Calu3 (cell line): ENCODE measurements at regions not wholly inside any gene's neighbourhood (a gene's known extent, or its start where the extent isn't known, plus 50 kb on each side); places are given as distances from the start of the nearest gene placed in this dataset.

Experiments
- BruUV-seq: library from RNA; stranded (reverse); fragments of 400-500 nt; replicated peaks from 2 replicates; lab custom pipeline; 2021; lab: Mats Ljungman, UMichigan
- CTCF ChIA-PET: fragments of 300-600 bp; sonication (Branson Sonifier 250); formaldehyde crosslinking; loops from one replicate; lab custom pipeline; 2022; ENCODE audit warnings: antibody characterized with exemption; lab: Charles Lee
- DNase-seq: peaks from one replicate; pipeline ENCODE4 v3.0.0; 2022
- H3K27ac Mint-ChIP-seq: one replicate; pipeline ENCODE4 v1.8.0; 2022; ENCODE audit warnings: mixed read lengths; ENCODE audit not compliant: unreplicated experiment
- H3K27me3 Mint-ChIP-seq: one replicate; pipeline ENCODE4 v1.8.0; 2022; ENCODE audit warnings: mixed read lengths; ENCODE audit not compliant: unreplicated experiment
- H3K36me3 Mint-ChIP-seq: one replicate; pipeline ENCODE4 v1.8.0; 2022; ENCODE audit warnings: mild to moderate bottlenecking, moderate library complexity, mixed read lengths; ENCODE audit not compliant: insufficient read depth, unreplicated experiment
- H3K4me1 Mint-ChIP-seq: one replicate; pipeline ENCODE4 v1.8.0; 2022; ENCODE audit warnings: mild to moderate bottlenecking, low read depth, mixed read lengths; ENCODE audit not compliant: unreplicated experiment
- H3K4me3 Mint-ChIP-seq: one replicate; pipeline ENCODE4 v1.8.0; 2022; ENCODE audit warnings: mild to moderate bottlenecking, low read depth, moderate library complexity, mixed read lengths; ENCODE audit not compliant: unreplicated experiment
- H3K9me3 Mint-ChIP-seq: one replicate; pipeline ENCODE4 v1.8.0; 2022; ENCODE audit warnings: low read depth, mixed read lengths; ENCODE audit not compliant: unreplicated experiment
- CTCF ChIP-seq: fragments of 200-600 bp; IDR thresholded peaks from one replicate; pipeline ENCODE4 v1.8.0; 2022; ENCODE audit warnings: antibody characterized with exemption; ENCODE audit not compliant: unreplicated experiment
- intact Hi-C: fragments of 100-400 bp; cut with micrococcal nuclease; formaldehyde crosslinking; loops from one replicate; pipeline ENCODE4 v1.10.0; 2022; ENCODE audit not compliant: unreplicated experiment

GRCh38 chr2:194907569-194907968, 749.5 kb upstream of the SLC39A10 start:
- no peaks in the 10 kb centered on the region for H3K36me3 Mint-ChIP-seq
- no peaks in the 10 kb centered on the region for H3K9me3 Mint-ChIP-seq
- TF ChIP-seq CTCF, result no peak
- no peak overlapping the region for H3K27ac Mint-ChIP-seq
- CTCF ChIA-PET, result no interaction called here
- DNase-seq, result no peak
- BruUV-seq, result no TSS peak
- H3K4me3 Mint-ChIP-seq, result no peak overlapping the region
- H3K27me3 Mint-ChIP-seq, result no peaks in the 10 kb centered on the region
- no peaks in the 10 kb centered on the region for H3K4me1 Mint-ChIP-seq
- intact Hi-C loops, result no loop called here

GRCh38 chr2:194896871-194897270, 760.2 kb upstream of the SLC39A10 start:
- Mint-ChIP-seq H3K4me3 (no peak overlapping the region), H3K27me3 (no peaks in the 10 kb centered on the region), H3K9me3 (peaks cover 2% of the 10 kb centered on the region), H3K36me3 (no peaks in the 10 kb centered on the region), H3K27ac (no peak overlapping the region), H3K4me1 (no peaks in the 10 kb centered on the region)
- no peak for TF ChIP-seq CTCF
- no peak for DNase-seq
- BruUV-seq, result no TSS peak
- CTCF ChIA-PET, result no interaction called here
- intact Hi-C loops, result no loop called here

- Mint-ChIP-seq H3K4me1 (peaks cover 12% of the 10 kb centered on the region), H3K27me3 (no peaks in the 10 kb centered on the region), H3K36me3 (no peaks in the 10 kb centered on the region), H3K27ac (no peak overlapping the region), H3K9me3 (no peaks in the 10 kb centered on the region), H3K4me3 (no peak overlapping the region)
- intact Hi-C loops, result no loop called here
- DNase-seq, result no peak
- TF ChIP-seq CTCF, result no peak
- CTCF ChIA-PET, result no interaction called here
- BruUV-seq, result no TSS peak
Measured at GRCh38 chr2:194883711-194884110, 773.3 kb upstream of the SLC39A10 start.

GRCh38 chr2:194870974-194871535, 786.0 kb upstream of the SLC39A10 start:
- H3K4me3 Mint-ChIP-seq, result no peak overlapping the region
- H3K4me1 Mint-ChIP-seq, result no peaks in the 10 kb centered on the region
- BruUV-seq, result no TSS peak
- no peak overlapping the region for H3K27ac Mint-ChIP-seq
- no peak for TF ChIP-seq CTCF
- no peaks in the 10 kb centered on the region for H3K27me3 Mint-ChIP-seq
- no peaks in the 10 kb centered on the region for H3K36me3 Mint-ChIP-seq
- DNase-seq, result no peak
- CTCF ChIA-PET, result no interaction called here
- no peaks in the 10 kb centered on the region for H3K9me3 Mint-ChIP-seq
- intact Hi-C loops, result no loop called here
